ENCODE measurements at regions not wholly inside any gene's neighbourhood (a gene's known extent, or its start where the extent isn't known, plus 50 kb on each side); places are given as distances from the start of the nearest gene placed in this dataset.

DNA sequence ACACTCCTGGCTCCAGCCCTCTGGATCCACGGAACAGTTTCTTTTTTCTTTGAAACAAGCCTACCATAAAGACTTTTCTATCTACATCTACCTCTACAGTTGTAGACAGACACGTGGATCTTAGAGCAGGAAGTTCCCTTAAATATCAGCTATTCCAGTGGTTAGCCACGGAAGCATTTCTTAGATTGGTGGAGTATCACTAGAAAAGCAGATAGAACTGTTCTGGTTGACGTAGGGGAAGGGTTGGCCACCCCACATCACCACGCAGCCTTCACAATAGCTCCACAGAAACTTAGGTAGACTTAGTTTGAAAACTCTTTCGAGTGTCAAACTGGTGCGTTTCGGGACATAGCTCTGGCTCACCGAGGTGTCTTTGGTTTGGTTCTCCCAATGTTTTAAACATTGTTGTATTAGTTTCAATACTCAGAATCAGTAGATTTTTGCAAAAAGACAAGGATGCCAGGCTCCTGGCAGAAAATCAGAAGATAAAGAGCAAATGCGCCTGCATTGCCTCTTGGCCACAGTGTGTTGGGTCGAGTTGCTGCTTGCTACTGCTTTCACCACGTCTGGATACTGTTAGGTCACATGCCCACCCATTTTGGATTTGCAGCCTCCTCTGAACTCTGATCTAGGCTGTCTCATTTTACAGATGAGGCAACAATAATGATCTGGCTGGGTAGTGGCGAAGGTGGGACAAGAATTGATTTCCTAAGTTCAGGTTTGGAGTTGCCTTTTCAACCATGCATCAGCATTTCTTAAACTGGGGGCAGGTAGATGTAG lies 71.5 kb upstream of the DTNBP1 start:
- H3K27me3 ChIP-seq (ENCODE audit: insufficient read depth, poor library complexity, severe bottlenecking): no peaks in the 10 kb centered on the region
- H3K4me3 ChIP-seq (replicated peaks; ENCODE audit: insufficient read depth, low read length): no peak overlapping the region
- no peak for TF ChIP-seq POLR2AphosphoS5 (IDR thresholded peaks at IDR 0.05; ENCODE audit: low read depth)
- TF ChIP-seq, protein P1, sequence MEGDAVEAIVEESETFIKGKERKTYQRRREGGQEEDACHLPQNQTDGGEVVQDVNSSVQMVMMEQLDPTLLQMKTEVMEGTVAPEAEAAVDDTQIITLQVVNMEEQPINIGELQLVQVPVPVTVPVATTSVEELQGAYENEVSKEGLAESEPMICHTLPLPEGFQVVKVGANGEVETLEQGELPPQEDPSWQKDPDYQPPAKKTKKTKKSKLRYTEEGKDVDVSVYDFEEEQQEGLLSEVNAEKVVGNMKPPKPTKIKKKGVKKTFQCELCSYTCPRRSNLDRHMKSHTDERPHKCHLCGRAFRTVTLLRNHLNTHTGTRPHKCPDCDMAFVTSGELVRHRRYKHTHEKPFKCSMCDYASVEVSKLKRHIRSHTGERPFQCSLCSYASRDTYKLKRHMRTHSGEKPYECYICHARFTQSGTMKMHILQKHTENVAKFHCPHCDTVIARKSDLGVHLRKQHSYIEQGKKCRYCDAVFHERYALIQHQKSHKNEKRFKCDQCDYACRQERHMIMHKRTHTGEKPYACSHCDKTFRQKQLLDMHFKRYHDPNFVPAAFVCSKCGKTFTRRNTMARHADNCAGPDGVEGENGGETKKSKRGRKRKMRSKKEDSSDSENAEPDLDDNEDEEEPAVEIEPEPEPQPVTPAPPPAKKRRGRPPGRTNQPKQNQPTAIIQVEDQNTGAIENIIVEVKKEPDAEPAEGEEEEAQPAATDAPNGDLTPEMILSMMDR (IDR thresholded peaks at IDR 0.05; ENCODE audit: insufficient read depth, low read length): no peak
- TF ChIP-seq, protein P2, sequence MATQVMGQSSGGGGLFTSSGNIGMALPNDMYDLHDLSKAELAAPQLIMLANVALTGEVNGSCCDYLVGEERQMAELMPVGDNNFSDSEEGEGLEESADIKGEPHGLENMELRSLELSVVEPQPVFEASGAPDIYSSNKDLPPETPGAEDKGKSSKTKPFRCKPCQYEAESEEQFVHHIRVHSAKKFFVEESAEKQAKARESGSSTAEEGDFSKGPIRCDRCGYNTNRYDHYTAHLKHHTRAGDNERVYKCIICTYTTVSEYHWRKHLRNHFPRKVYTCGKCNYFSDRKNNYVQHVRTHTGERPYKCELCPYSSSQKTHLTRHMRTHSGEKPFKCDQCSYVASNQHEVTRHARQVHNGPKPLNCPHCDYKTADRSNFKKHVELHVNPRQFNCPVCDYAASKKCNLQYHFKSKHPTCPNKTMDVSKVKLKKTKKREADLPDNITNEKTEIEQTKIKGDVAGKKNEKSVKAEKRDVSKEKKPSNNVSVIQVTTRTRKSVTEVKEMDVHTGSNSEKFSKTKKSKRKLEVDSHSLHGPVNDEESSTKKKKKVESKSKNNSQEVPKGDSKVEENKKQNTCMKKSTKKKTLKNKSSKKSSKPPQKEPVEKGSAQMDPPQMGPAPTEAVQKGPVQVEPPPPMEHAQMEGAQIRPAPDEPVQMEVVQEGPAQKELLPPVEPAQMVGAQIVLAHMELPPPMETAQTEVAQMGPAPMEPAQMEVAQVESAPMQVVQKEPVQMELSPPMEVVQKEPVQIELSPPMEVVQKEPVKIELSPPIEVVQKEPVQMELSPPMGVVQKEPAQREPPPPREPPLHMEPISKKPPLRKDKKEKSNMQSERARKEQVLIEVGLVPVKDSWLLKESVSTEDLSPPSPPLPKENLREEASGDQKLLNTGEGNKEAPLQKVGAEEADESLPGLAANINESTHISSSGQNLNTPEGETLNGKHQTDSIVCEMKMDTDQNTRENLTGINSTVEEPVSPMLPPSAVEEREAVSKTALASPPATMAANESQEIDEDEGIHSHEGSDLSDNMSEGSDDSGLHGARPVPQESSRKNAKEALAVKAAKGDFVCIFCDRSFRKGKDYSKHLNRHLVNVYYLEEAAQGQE (IDR thresholded peaks at IDR 0.05; ENCODE audit: insufficient replicate concordance, low read depth): no peak
- no peak for TF ChIP-seq SPI1 (IDR thresholded peaks at IDR 0.05; ENCODE audit: borderline replicate concordance, low read depth)
- no peak overlapping the region for H3K27ac ChIP-seq (replicated peaks)
- DNase-seq (ENCODE audit: low read depth in 1 of 2, low spot score in 1 of 2): no peak

DNA sequence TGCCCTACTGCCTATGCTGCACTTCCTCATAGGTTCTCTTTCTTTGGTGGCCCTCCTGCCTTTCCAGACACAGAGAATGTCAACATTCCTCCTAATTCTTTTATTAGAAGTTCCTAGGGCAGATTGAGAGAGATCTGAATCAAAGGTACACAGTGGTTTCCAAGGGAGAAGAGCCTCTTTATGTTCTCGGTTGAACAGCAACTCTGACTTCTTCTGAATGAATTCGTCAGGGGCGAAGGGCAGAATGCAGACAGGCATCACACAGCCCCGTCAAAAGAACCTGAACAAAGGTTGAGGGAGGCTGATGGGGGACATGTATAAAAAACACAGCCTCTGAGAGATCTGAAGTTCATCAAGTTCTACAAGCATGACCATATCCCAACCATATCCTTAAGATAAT lies 68.1 kb upstream of the DTNBP1 start:
- TF ChIP-seq, protein P2 (IDR thresholded peaks at IDR 0.05; ENCODE audit: insufficient replicate concordance, low read depth): no peak
- TF ChIP-seq, protein P1 (IDR thresholded peaks at IDR 0.05; ENCODE audit: insufficient read depth, low read length): no peak
- no peak for TF ChIP-seq POLR2AphosphoS5 (IDR thresholded peaks at IDR 0.05; ENCODE audit: low read depth)
- TF ChIP-seq GABPA (IDR thresholded peaks at IDR 0.05; ENCODE audit: low read depth): no peak
- TF ChIP-seq SPI1 (IDR thresholded peaks at IDR 0.05; ENCODE audit: borderline replicate concordance, low read depth): no peak
- Histone ChIP-seq H3K27me3 (ENCODE audit: insufficient read depth, poor library complexity, severe bottlenecking) (no peaks in the 10 kb centered on the region), H3K4me3 (replicated peaks; ENCODE audit: insufficient read depth, low read length) (no peak overlapping the region), H3K27ac (replicated peaks) (no peak overlapping the region)
- no peak for DNase-seq (ENCODE audit: low read depth in 1 of 2, low spot score in 1 of 2)

DNA sequence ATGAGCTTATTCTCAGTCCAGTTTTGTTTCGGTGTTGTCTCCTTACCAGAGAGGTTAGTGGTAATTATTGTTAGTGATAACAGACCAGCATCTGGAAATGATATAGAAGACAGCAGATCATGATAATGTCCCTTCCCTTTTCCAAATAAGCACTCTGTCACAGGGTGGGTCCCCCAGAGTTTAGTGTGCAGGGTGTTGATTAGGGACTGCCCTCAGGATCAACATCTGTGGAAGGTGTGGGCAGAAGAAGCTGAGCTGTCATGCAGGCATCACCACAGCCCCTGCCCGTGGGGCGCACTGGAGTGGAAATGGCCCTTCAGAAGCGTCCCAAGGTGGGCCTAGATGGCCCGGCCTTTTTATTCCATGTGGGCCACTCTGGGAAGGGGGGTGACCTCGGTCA lies 67.6 kb upstream of the DTNBP1 start:
- no peak overlapping the region for H3K27ac ChIP-seq (replicated peaks)
- TF ChIP-seq POLR2AphosphoS5 (IDR thresholded peaks at IDR 0.05; ENCODE audit: low read depth) (no peak), SPI1 (IDR thresholded peaks at IDR 0.05; ENCODE audit: borderline replicate concordance, low read depth) (no peak), GABPA (IDR thresholded peaks at IDR 0.05; ENCODE audit: low read depth) (no peak)
- TF ChIP-seq, protein P2 (IDR thresholded peaks at IDR 0.05; ENCODE audit: insufficient replicate concordance, low read depth): no peak
- TF ChIP-seq, protein P1 (IDR thresholded peaks at IDR 0.05; ENCODE audit: insufficient read depth, low read length): no peak
- DNase-seq (ENCODE audit: low read depth in 1 of 2, low spot score in 1 of 2): no peak
- H3K4me3 ChIP-seq (replicated peaks; ENCODE audit: insufficient read depth, low read length): no peak overlapping the region
- H3K27me3 ChIP-seq (ENCODE audit: insufficient read depth, poor library complexity, severe bottlenecking): no peaks in the 10 kb centered on the region

Measured in HL-60 (cell line).